Forelimb muscle (tissue), 1 donor: ENCODE measurements at regions not wholly inside any gene's neighbourhood (a gene's known extent, or its start where the extent isn't known, plus 50 kb on each side); places are given as distances from the start of the nearest gene placed in this dataset.

Experiments
- DNase-seq: peaks from one replicate; pipeline ENCODE4 v3.0.0-alpha.2; 2013; ENCODE audit warnings: low read depth

DNA sequence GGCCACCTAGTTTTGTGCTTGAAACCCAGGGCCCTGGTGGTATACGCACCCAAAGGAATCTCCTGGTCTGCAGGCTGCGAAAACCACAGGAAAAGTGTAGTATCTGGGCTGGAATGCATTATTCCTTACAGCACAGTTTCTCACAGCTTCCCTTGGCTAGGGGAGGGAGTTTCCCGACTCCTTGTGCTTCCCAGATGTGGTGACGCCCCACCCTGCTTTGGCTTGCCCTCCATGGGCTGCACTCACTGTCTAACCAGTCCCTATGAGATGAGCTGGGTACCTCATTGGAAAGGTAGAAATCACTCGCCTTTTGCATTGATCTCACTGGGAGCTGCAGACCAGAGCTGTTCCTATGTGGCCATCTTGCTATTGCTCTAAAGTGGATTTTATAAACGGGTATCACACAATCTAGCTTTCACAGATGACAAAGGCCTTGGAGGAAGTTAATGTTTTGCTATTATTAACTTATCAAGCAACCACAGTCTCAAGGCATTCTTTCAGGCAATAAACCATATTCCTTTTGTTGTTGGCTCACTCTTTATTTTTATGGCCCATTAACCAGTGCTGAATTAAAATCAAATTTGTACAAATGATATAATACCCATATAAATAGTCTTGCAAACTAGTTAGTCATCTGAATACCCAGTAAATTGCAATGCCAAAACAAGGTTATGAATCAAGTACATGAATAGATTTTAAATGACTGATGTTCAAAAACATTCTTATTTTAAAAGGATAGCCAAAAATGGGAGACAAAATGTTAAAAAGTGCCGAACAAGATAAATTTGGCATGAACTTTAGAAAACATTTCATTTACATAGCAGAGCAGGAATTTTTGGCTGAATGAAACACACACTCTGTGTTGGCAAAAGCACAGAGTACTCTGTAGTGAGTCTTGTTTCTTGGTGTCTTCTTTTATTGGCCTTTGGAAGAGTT is 475.4 kb upstream of the ARGLU1 start:
- DNase-seq: no peak

DNA sequence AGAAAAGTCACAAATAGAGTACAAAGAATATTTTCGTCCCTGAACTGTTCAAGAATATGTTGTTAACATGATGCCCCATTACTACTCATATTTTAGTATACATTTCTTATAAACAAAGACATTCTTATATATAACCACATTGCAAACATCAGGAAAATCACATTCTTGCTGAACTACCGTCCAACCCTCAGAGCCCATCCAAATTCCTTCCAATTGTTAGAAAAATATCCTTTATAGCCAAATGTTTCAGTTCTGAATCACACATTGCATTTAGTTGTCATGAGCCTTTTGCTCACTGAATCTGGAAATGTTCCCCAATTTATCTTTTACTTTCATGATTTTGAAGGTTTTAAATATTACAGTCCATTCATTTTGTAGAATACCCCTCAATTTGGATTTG is 467.8 kb upstream of the ARGLU1 start:
- DNase-seq: no peak

DNA sequence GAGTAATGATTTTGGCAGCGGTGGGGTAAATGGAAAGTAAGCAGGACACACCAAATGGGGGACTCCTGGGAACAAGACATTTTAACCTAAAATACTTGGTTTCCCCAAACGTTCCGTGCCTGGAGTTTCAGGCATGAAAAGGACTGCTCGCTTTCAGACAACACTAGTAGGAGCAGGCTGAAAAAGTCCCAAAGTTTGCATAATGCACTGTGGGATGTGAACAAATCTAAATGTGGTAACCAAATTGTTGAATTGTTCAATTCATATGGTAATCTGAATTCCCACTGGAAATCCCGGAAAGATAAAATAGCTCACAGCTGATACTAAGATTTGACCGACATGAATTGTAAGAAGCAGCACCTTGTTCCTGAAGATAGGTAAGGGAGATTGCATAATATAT is 467.2 kb upstream of the ARGLU1 start:
- DNase-seq: no peak

DNA sequence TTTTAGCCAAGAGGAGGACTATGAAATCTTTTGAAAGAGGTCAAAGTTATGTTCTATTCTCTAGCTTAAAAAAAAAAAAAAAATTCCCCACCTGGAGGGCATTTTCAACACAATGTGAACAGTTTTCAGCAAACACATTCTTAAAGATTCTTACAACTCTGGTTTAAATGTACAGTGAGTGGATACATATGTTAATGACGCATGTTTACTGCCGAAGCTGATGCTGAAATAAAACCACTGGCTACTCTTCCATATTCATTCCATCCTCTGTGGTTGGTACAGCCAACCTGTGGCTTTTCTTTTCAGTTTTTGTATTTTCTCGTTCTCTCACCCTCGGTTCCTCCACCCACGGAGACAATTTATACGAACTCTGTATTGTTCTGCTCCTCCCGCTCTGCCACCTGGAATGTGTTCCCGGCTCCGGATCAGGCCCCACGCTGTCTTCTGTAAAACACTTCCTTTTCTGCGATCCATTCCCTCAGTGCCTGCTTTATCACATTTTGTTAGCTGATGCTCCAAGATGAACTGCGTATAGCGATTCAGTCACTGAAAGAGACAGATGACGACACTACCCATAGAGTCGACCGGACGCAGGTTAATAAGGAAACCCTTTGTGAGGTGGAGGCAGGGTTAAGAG is 466.4 kb upstream of the ARGLU1 start:
- DNase-seq: no peak

DNA sequence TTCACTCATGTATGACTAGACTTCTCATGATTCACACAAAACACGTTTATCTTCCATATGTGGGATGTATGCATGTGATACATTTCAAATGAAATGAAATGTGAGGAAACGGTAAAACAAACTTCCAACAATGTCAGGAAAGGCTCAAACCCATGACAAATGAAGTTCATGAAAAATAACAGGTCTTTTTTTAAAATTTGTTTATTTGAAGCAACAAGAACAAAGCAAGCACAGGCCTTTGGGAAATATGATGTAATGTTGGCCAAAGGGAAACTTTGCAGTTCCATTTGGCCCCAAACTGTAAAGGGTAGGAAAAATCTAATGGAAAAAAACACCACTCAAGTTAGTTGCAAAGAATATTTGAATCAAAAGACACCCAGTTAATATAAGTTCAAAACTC is 463.8 kb upstream of the ARGLU1 start:
- DNase-seq: no peak

DNA sequence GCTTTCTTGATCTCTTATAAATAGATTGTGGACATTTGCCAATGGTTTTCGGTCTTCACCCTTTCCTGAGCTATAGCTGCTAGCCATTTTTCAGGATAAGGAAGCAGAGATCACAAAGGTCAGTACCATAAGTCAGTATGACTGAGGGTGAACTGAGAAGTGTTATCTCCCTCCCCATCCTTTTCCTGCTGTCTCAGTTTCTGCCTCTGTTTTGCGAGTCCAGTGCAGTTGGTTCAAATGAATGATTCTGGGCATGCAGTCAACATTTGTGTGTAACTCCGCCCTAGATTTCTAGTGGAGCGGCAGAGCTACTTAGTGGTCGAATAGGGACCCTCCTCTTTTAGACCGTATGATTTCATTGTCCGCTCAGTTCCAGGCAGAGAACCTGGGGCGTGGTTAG is 460.8 kb upstream of the ARGLU1 start:
- DNase-seq: no peak

DNA sequence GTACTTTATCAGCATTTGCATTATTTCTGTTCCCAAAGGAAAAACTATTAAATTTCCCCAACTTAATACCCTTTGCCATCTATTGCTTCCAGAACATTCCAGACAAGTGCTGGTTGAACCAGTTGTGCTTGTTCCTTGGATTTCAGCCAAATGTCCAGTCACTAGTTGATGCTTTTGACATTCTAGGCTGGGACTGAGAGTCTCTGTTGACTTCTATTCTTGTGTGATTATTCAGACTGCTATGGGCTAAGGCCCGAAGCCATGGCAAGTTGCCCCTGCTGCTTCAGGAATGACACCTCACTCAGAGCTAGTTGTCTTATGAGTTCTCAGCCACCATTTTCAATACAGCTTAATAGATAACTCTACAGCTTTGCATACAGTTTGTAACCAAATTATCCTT is 458.1 kb upstream of the ARGLU1 start:
- DNase-seq: no peak

DNA sequence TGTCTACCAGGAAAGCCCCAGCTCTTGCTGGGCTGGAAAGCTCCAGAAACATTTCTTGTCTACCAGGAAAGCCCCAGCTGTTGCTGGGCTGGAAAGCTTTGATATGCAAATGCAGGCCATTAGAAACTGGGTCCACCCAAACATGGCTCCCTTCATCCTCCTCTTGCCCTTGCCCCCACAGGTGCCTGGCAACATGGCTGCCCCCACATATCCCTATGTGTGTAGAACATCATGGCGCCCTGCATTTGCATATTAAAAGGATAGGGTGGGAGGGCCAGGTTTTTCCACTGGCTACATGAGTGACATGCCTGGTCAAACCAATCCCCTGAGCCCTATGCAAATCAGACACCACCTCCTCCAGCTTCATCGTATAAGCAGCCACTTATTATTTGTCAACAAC is 455.4 kb upstream of the ARGLU1 start:
- DNase-seq: no peak

DNA sequence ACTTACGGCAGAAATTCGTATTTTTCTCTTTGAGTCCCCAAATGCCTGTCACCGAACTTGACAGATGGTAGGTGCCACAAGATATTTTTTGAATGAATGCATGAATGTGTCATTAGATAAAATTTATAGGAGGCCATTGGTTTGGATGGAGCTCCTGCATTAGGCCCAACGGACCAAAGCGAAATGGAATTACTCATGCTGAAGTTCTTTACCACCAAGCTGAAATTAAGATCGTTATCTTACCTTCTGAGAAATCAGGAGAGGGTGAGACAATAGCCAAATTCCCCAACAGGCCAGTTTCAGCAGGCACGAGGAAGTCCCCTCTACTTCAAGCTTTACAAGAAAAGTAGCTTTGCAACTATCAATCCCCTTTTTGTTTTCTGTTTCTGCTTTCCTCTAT is 452.5 kb upstream of the ARGLU1 start:
- DNase-seq: no peak

DNA sequence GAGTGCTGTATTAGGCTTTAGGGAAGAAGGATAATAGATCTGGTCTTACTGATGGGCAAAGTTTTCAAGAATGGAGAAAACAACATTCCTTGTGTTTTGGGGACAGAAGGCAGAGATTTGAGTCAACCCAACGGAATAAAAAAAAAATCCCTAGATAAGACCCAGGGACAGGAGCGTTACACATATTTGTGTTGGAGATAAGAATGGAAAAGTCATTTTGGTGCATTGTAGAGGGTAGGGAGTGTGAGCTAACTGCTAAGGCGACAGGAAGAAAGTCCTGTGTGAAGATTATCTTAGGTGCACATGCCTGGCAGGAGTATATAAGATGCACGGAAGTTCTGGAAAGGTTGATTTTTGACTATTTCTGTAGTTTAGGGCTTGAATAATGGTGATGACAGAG is 450.3 kb upstream of the ARGLU1 start:
- no peak for DNase-seq

DNA sequence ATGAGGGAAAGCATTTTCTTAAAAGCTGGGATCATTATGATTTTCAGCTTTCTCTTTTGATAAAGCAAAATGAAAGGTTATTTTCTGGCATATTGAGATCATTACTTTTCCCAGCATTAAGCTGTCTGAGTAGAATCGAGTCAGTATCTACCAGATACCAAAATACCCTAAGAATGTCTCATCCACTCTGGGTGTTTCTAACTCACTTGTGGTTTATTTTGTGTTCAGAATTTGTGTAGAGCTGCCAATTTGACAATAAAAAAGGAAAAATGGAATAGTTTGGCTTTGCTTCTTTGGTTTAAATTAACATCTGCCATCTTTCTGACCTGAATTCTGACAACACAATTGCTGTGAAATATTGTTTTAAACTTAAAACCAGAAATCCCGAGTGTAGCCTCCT is 438.7 kb upstream of the ARGLU1 start:
- DNase-seq: no peak

DNA sequence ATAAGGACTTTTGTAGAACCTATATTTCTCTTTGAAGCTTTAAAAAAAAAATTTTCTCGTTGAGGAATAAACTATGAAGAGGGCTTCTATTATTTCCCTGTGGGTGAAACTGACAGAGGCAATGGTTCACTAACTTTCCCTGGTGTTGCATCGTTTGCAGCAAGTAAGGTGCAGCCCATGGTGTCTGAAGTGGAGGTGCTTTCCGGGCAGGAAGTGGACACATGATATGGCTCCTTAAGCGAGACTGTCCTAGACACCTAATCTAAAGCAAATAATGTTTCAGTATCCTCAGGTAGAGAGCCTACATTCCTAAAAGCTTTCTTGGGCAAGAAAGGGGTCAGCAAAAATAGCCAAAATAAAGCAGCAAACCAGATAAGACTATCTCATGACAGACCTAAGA is 437.6 kb upstream of the ARGLU1 start:
- no peak for DNase-seq

DNA sequence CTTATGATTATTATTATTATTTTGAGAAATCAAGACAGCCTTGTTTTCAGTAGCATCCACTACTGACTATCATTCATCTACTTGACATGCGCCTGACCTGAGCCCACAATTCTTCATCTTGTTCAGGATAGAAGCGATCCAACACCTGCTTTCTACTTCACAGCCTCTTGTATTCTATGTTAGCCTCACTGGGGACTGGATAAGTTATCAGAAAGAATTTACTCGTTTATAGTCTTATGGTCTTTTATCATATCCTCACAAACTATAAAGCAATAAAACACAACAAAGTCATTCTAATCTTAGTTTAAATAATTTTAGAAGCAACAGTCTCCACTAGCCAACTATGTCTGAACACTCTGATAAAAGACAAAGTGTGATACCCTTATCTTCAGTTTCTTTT is 436.0 kb upstream of the ARGLU1 start:
- DNase-seq: no peak

DNA sequence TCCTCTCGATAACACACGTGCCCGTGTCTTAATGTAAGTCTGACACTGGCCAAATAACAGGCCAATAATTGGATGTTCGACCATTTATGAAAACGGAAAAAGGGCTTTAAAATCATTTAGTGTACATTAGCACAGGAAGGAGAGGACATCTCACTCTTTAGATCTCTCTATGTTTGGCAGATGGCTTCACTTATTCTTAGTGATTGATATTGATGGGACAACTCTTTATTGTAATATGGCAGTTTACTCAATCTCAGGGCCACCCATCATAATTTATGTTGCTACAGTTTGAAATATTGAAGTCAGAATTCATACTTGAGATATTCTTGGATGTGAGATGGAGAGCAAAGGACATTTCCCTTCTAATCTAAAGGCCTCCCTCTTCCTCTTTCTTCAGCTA is 430.7 kb upstream of the ARGLU1 start:
- no peak for DNase-seq

DNA sequence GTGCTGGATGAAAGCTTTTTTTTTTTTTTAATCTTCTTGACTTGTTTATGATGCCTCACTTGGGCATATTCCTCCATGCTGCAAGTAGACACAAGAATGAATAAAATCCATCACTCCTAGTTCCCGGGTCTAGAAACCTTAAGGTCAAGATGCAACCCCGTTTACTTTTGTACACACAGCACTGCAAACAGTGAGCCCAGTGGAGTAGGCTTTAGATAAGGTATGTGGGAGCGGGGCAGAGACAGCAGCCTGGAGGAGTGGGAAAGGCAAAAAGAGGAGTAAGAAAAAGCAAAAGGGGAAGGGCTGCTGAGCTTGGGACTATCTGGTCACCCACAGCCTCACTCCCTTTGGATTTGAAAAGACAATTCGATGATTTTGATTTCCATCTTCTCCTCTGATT is 429.8 kb upstream of the ARGLU1 start:
- no peak for DNase-seq

DNA sequence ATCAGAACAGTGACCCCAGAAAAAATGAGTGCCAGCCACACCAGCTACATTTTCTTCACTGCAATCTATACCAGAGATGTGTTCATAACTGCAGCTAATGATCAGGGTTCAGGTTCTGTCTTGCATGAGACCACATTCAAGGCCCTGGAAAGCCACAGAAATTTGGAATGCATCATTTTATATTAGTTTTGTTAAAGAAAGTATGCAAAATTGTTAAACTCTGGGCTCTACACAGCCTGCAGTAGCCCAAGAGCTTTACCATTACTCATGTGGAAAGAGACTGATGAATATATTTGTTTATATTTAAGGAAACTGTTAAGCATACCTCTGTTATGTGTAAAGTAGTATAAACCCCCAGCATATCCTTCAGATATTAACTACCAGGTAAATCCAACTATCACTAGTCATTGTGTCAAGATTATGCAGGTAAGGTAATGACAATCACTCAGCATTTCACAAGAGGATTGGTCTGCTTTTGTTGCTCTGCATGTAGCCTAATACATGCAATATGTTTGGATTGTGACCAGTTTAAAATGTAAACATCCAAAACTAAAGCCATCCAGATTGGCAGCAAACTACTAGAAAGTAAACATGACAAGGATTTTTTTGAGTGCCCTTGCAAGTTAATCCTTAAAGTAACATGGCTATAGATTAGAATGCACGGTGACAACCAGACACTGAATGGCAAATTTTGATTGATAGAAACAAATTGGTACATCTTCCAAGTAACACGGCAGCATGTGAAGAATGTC is 429.1 kb upstream of the ARGLU1 start:
- no peak for DNase-seq

DNA sequence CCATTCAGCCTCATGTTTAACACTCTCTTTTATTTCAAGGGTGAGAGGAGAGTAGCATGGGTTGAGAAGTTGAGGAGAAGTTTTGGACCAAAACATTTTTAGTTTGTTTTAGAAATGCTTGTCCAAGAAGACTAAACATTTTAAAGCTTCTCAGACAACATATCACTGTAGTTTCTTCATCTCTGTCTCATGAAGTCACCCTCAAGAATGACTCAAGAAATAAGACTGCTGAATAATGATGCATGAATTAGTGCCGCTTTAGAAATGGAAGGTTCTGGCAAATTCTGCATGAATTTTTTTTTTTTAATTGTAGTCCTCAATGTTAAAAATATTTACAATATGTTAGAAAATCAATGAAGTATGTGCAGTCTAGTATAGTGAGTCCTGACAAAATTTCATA is 422.7 kb upstream of the ARGLU1 start:
- no peak for DNase-seq

DNA sequence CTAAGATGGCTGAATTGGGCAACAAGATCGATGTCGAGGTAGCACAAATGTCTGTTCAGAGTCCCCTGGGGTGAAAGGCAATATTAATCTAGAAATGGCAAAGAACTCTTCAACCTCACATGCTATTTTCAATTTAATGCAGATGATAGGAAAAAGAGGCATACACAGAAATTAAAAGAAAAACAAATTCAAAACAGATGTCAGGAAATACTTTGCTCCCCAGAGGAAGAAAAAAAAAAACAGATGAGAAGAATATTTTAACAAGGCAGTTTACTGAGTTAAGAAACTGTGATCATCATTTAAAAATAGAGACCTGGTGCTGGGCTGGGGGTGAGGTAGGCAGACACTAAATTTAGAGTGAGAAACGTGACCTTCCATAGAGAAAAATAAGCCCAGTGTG is 421.9 kb upstream of the ARGLU1 start:
- peak; percentile 6 for DNase-seq

DNA sequence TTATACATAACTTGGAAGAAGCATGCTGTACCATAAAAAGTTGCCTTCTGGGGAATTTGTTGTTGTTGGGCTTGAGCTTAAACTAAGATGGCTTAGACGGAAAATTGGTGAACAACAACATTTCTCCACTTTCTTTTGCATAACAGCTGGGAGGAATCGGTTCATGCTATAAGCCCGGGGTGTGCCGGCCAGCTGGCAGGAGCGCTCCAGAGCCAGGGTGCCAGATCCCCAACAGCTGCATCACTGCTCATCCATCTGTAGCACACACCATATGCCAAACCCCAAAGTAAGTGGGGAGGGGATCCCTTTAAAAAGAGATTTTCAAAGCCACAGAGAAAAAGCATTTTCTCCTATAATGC is 419.5 kb upstream of the ARGLU1 start:
- peak; percentile 5 for DNase-seq

DNA sequence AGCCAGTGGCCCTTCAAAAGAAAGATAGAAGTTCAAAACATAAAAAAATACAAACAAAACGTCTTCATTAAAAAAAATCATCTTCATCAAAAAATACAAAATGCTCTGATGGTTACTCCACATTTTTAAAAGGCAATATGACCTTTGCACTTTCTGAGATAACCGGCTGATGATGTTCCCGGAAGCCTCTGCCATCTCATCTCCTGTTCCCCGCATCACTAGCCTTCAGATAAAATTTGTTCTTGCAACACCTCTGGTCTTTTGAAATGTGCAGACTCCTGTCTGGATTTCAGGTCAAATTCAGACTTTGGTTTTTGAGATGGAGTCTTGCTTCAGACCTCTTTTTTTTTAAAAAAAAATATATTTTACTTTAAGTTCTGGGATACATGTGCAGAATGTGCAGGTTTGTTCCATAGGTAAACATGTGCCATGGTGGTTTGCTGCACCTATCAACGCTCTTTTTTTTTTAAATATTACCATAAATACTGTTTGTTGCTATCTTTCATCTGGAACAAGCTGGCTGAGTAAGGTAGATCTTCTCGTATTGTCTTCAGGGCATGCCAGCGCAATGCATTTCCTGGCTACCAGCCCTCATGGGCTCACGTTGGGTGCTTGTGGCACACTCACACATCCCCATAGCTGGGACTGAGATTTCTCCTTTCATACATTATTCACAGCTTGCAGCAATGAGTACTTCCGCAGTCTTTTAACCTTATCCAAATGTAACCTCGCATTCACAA is 418.9 kb upstream of the ARGLU1 start:
- no peak for DNase-seq

DNA sequence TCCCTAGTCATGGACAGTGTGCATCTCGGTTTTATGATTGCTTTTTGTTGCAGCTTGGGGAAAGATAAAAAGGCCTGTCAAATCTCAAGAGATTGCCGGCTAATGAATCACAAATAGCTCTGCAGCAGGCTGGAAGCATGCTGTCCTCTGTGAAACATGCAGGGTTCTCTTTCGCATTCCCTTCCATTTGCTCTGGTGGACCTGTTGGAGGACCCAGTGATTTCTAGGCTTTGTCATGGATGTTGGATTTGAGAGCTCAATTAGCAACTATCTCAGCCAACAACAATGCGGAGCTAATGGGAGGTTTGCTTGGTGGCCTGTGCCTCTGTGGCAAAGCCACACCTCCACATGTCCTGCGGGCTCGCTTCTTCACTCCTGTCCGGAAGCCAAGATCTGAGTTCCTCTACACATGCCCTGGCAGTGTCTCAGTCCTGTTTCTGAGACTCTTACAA is 418.1 kb upstream of the ARGLU1 start:
- peak; percentile 24 for DNase-seq

DNA sequence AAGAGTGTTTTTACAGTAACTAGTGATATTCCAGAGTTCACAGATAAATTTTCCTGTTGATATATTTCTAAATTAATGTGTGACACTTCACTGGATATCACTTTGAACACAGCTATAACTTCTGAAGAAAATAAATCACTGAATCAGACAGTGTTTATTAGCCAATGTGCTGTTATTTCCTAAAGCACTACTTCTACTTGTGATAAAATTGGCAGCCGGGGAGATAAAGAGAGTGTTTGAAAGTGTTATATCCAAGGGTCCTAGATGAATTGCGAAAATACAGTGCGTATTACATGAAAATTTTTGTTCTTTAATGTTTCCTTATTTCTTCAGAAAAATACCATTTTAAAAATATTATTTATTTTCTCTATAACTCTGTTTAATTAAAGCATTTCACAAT is 417.5 kb upstream of the ARGLU1 start:
- no peak for DNase-seq
